ENCODE measurements at regions not wholly inside any gene's neighbourhood (a gene's known extent, or its start where the extent isn't known, plus 50 kb on each side); places are given as distances from the start of the nearest gene placed in this dataset.
A peak's percentile ranks its signal among the peaks of the same experiment; 100 is the strongest.

- Histone ChIP-seq H2BK15ac (ENCODE audit: low read depth, poor library complexity, severe bottlenecking) (no peak overlapping the region), H2AK5ac (ENCODE audit: low read length, severe bottlenecking) (no peak overlapping the region), H2BK120ac (ENCODE audit: low read depth, low read length) (no peak overlapping the region), H3K4ac (ENCODE audit: low read depth in 1 of 2, low read length in 2 of 2) (no peak overlapping the region), H3K23ac (ENCODE audit: low read length in 2 of 2) (no peak overlapping the region), H2BK5ac (ENCODE audit: low read depth, low read length, poor library complexity, severe bottlenecking) (no peak overlapping the region), H3K27me3 (ENCODE audit: control insufficient read depth in 1 of 2, insufficient read depth in 1 of 2, low read length in 2 of 2) (peaks cover 82 to 83% of the 10 kb centered on the region in 2 experiments), H3K4me1 (ENCODE audit: control insufficient read depth, insufficient read depth, low read depth, low read length) (peaks cover 24% of the 10 kb centered on the region), H2AFZ (ENCODE audit: low read depth, low read length) (no peak overlapping the region), H4K8ac (ENCODE audit: low read length) (no peak overlapping the region), H3K79me1 (replicated peaks; ENCODE audit: low read length, poor library complexity, severe bottlenecking) (no peaks in the 10 kb centered on the region), H3K4me2 (ENCODE audit: low read length, poor library complexity, severe bottlenecking) (peak overlapping the region; percentile 42), H3K9ac (ENCODE audit: low read length) (no peak overlapping the region), H2BK12ac (ENCODE audit: low read length in 2 of 2) (no peak overlapping the region), H3K36me3 (ENCODE audit: control insufficient read depth in 1 of 2, insufficient read depth in 2 of 2, low read depth in 1 of 2, low read length in 2 of 2) (no peaks in the 10 kb centered on the region), H3K9me3 (ENCODE audit: control insufficient read depth, low read length) (no peaks in the 10 kb centered on the region), H4K91ac (ENCODE audit: low read length) (no peak overlapping the region), H3K18ac (ENCODE audit: low read depth in 1 of 2, low read length in 2 of 2) (no peak overlapping the region), H3K4me3 (ENCODE audit: insufficient read depth in 1 of 2, low read depth in 1 of 2, low read length in 2 of 2) (peak overlapping the region in 1 of 2 experiments; percentile 13), H3K14ac (ENCODE audit: low read length in 2 of 2) (no peak overlapping the region), H3K27ac (ENCODE audit: low read length, poor library complexity, severe bottlenecking) (no peak overlapping the region)
- 2% methylated on average over 26 of the region's 45 CpGs for WGBS
- DNase-seq: no peak
Measured at GRCh38 chr10:100655760-100656421, 89.5 kb upstream of the PAX2 start.

- H3K27ac ChIP-seq (ENCODE audit: low read length, poor library complexity, severe bottlenecking): no peak overlapping the region
- H2BK5ac ChIP-seq (ENCODE audit: low read depth, low read length, poor library complexity, severe bottlenecking): no peak overlapping the region
- H3K4me3 ChIP-seq (ENCODE audit: insufficient read depth in 1 of 2, low read depth in 1 of 2, low read length in 2 of 2): no peak overlapping the region
- H3K4me1 ChIP-seq (ENCODE audit: control insufficient read depth, insufficient read depth, low read depth, low read length): peaks cover 24% of the 10 kb centered on the region
- no peaks in the 10 kb centered on the region for H3K36me3 ChIP-seq (ENCODE audit: control insufficient read depth in 1 of 2, insufficient read depth in 2 of 2, low read depth in 1 of 2, low read length in 2 of 2)
- H2BK12ac ChIP-seq (ENCODE audit: low read length in 2 of 2): no peak overlapping the region
- no peak overlapping the region for H3K9ac ChIP-seq (ENCODE audit: low read length)
- H3K27me3 ChIP-seq (ENCODE audit: control insufficient read depth in 1 of 2, insufficient read depth in 1 of 2, low read length in 2 of 2): peaks cover 87% of the 10 kb centered on the region in 2 experiments
- no peak overlapping the region for H2AFZ ChIP-seq (ENCODE audit: low read depth, low read length)
- H3K23ac ChIP-seq (ENCODE audit: low read length in 2 of 2): no peak overlapping the region
- no peak overlapping the region for H4K91ac ChIP-seq (ENCODE audit: low read length)
- no peak overlapping the region for H2AK5ac ChIP-seq (ENCODE audit: low read length, severe bottlenecking)
- no peak overlapping the region for H3K4me2 ChIP-seq (ENCODE audit: low read length, poor library complexity, severe bottlenecking)
- H3K4ac ChIP-seq (ENCODE audit: low read depth in 1 of 2, low read length in 2 of 2): no peak overlapping the region
- H3K79me1 ChIP-seq (replicated peaks; ENCODE audit: low read length, poor library complexity, severe bottlenecking): no peaks in the 10 kb centered on the region
- H4K8ac ChIP-seq (ENCODE audit: low read length): no peak overlapping the region
- no peak overlapping the region for H3K18ac ChIP-seq (ENCODE audit: low read depth in 1 of 2, low read length in 2 of 2)
- H3K9me3 ChIP-seq (ENCODE audit: control insufficient read depth, low read length): no peaks in the 10 kb centered on the region
- WGBS: 4% methylated on average over 19 of the region's 34 CpGs
- H2BK120ac ChIP-seq (ENCODE audit: low read depth, low read length): no peak overlapping the region
- no peak overlapping the region for H3K14ac ChIP-seq (ENCODE audit: low read length in 2 of 2)
- DNase-seq: no peak
- no peak overlapping the region for H2BK15ac ChIP-seq (ENCODE audit: low read depth, poor library complexity, severe bottlenecking)
Measured at GRCh38 chr10:100656454-100656853, 88.9 kb upstream of the PAX2 start.

DNA sequence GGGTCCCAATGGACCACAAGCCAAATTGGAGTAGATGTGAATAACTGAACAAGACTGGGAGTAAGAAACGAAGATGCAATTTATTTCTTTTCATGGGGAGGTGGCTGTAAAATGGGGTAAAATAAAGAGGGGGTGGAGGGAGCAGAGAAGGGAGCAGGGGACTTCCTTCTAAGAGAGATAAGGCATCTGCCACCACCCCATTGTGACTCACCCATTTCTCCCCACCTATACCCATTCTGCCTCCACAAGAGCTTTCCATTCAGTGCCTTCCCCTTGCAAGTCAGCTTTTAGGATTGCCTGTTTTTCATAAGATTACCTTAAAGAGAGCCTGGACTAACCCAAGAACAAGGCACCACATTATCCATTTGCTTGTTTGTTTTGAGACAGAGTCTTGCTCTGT is 87.1 kb upstream of the PAX2 start:
- Histone ChIP-seq H4K91ac (ENCODE audit: low read length) (no peak overlapping the region), H2BK15ac (ENCODE audit: low read depth, poor library complexity, severe bottlenecking) (no peak overlapping the region), H3K18ac (ENCODE audit: low read depth in 1 of 2, low read length in 2 of 2) (no peak overlapping the region), H4K8ac (ENCODE audit: low read length) (no peak overlapping the region), H3K23ac (ENCODE audit: low read length in 2 of 2) (no peak overlapping the region), H3K4me2 (ENCODE audit: low read length, poor library complexity, severe bottlenecking) (no peak overlapping the region), H2BK5ac (ENCODE audit: low read depth, low read length, poor library complexity, severe bottlenecking) (no peak overlapping the region), H2BK120ac (ENCODE audit: low read depth, low read length) (no peak overlapping the region), H3K4me1 (ENCODE audit: control insufficient read depth, insufficient read depth, low read depth, low read length) (peaks cover 24% of the 10 kb centered on the region), H3K9ac (ENCODE audit: low read length) (no peak overlapping the region), H3K14ac (ENCODE audit: low read length in 2 of 2) (no peak overlapping the region), H2AFZ (ENCODE audit: low read depth, low read length) (no peak overlapping the region), H3K4me3 (ENCODE audit: insufficient read depth in 1 of 2, low read depth in 1 of 2, low read length in 2 of 2) (no peak overlapping the region), H3K27ac (ENCODE audit: low read length, poor library complexity, severe bottlenecking) (no peak overlapping the region), H2BK12ac (ENCODE audit: low read length in 2 of 2) (no peak overlapping the region), H3K36me3 (ENCODE audit: control insufficient read depth in 1 of 2, insufficient read depth in 2 of 2, low read depth in 1 of 2, low read length in 2 of 2) (no peaks in the 10 kb centered on the region), H3K9me3 (ENCODE audit: control insufficient read depth, low read length) (no peaks in the 10 kb centered on the region), H2AK5ac (ENCODE audit: low read length, severe bottlenecking) (no peak overlapping the region), H3K79me1 (replicated peaks; ENCODE audit: low read length, poor library complexity, severe bottlenecking) (no peaks in the 10 kb centered on the region), H3K27me3 (ENCODE audit: control insufficient read depth in 1 of 2, insufficient read depth in 1 of 2, low read length in 2 of 2) (peaks cover 91% of the 10 kb centered on the region in 2 experiments), H3K4ac (ENCODE audit: low read depth in 1 of 2, low read length in 2 of 2) (no peak overlapping the region)
- no peak for DNase-seq
- 57% methylated on average over 1 of the region's 1 CpG for WGBS

DNA sequence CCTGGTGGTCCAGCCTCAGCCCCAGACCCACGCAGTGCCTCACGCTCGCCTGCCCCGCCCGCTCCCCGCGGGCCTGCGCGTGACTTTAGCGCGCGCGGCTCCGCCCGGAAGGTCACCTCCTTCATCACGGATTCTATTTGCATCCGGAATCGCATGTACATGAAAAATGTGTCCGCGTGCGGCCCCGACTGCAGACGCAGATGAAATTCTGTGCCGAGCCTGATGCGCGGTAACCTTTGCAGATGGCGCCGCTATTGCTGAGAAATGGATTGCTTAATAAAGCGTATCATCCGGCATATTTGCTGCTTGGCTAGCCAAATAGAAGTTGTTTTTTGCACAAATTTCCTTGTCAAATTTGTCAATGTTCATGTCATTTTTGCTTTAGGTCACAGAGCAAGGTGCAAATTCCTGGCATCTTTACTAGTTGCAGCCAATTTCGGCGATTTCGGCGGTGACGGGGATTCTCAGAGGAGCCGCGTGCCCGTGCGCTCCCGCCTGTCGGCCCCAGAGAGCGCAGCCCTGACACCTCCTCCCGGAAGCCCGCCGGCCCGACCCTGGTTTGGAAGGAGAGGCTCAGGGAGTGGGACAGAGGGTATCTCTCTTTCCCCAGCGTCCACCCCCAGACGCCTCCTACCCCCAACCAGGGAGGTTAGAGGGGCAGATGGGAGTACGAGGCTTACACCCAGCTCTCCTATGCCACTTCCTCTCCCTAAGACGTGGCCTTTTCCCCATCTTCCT is 85.9 kb upstream of the PAX2 start:
- Histone ChIP-seq H2AFZ (ENCODE audit: low read depth, low read length) (no peak overlapping the region), H3K79me1 (replicated peaks; ENCODE audit: low read length, poor library complexity, severe bottlenecking) (no peaks in the 10 kb centered on the region), H2AK5ac (ENCODE audit: low read length, severe bottlenecking) (no peak overlapping the region), H3K36me3 (ENCODE audit: control insufficient read depth in 1 of 2, insufficient read depth in 2 of 2, low read depth in 1 of 2, low read length in 2 of 2) (no peaks in the 10 kb centered on the region), H3K14ac (ENCODE audit: low read length in 2 of 2) (no peak overlapping the region), H3K4me3 (ENCODE audit: insufficient read depth in 1 of 2, low read depth in 1 of 2, low read length in 2 of 2) (peak overlapping the region in 1 of 2 experiments; percentile 24), H3K27me3 (ENCODE audit: control insufficient read depth in 1 of 2, insufficient read depth in 1 of 2, low read length in 2 of 2) (peaks cover 92 to 96% of the 10 kb centered on the region in 2 experiments), H2BK15ac (ENCODE audit: low read depth, poor library complexity, severe bottlenecking) (no peak overlapping the region), H3K23ac (ENCODE audit: low read length in 2 of 2) (no peak overlapping the region), H4K91ac (ENCODE audit: low read length) (no peak overlapping the region), H3K18ac (ENCODE audit: low read depth in 1 of 2, low read length in 2 of 2) (no peak overlapping the region), H3K27ac (ENCODE audit: low read length, poor library complexity, severe bottlenecking) (no peak overlapping the region), H4K8ac (ENCODE audit: low read length) (no peak overlapping the region), H3K9me3 (ENCODE audit: control insufficient read depth, low read length) (no peaks in the 10 kb centered on the region), H3K4ac (ENCODE audit: low read depth in 1 of 2, low read length in 2 of 2) (no peak overlapping the region), H3K9ac (ENCODE audit: low read length) (no peak overlapping the region), H2BK12ac (ENCODE audit: low read length in 2 of 2) (no peak overlapping the region), H3K4me1 (ENCODE audit: control insufficient read depth, insufficient read depth, low read depth, low read length) (peaks cover 17% of the 10 kb centered on the region), H3K4me2 (ENCODE audit: low read length, poor library complexity, severe bottlenecking) (no peak overlapping the region), H2BK5ac (ENCODE audit: low read depth, low read length, poor library complexity, severe bottlenecking) (no peak overlapping the region), H2BK120ac (ENCODE audit: low read depth, low read length) (no peak overlapping the region)
- WGBS: 18% methylated on average over 39 of the region's 50 CpGs
- no peak for DNase-seq

All from mesenchymal stem cell (in vitro differentiated cells and primary cell).